Stomach smooth muscle (tissue), 2 donors: ENCODE measurements at regions not wholly inside any gene's neighbourhood (a gene's known extent, or its start where the extent isn't known, plus 50 kb on each side); places are given as distances from the start of the nearest gene placed in this dataset.

Source experiments
- H3K27ac ChIP-seq: one replicate; pipeline ENCODE4 v1.7.0; 2013; ENCODE audit warnings: mild to moderate bottlenecking, low read length, inconsistent platforms
- H3K27me3 ChIP-seq, 2 donors: one replicate each; pipeline ENCODE4 v1.7.0; 2013; ENCODE audit warnings: low read length in 2 of 2; ENCODE audit not compliant: insufficient read depth in 2 of 2, control insufficient read depth in 1 of 2
- H3K36me3 ChIP-seq, 2 donors: one replicate each; pipeline ENCODE4 v1.7.0; 2013; ENCODE audit warnings: low read length in 2 of 2; ENCODE audit not compliant: control insufficient read depth in 2 of 2, insufficient read depth in 2 of 2
- H3K4me1 ChIP-seq: one replicate; pipeline ENCODE4 v1.7.0; 2013; ENCODE audit warnings: low read length; ENCODE audit not compliant: control insufficient read depth, insufficient read depth
- H3K4me3 ChIP-seq, 2 donors: one replicate each; pipeline ENCODE4 v1.7.0; 2013; ENCODE audit warnings: low read length in 2 of 2
- H3K9ac ChIP-seq, 2 donors: one replicate each; pipeline ENCODE4 v1.7.0; 2013; ENCODE audit warnings: low read length in 2 of 2, mild to moderate bottlenecking in 1 of 2
- H3K9me3 ChIP-seq, 2 donors: one replicate each; pipeline ENCODE4 v1.7.0; 2013; ENCODE audit warnings: low read length in 2 of 2; ENCODE audit not compliant: control insufficient read depth in 2 of 2
- donor health status: healthy.
- donor health status: Pancreatic carcinoma.

DNA sequence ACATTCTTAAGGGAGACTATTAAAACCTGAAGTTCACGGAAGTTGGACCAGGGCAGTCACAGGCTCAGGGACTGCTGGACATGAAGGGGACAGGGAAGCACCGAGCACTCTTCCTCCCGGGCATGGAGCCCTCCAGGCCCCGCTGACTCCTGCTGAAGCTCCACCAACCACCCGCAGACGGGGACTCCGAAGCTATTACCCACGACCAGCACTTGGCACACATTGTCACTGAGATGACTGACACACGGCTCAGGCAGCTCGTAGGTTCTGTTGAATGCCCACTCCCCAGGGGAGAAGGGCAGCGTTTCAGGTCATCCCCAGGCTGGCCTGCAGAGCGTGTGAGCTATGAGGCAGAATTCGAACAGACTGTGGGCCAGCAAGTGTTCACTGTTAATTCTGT lies 234.8 kb downstream of the NDUFA10 start:
- Histone ChIP-seq H3K4me1 (peaks cover 5% of the 10 kb centered on the region), H3K27ac (no peak overlapping the region)

DNA sequence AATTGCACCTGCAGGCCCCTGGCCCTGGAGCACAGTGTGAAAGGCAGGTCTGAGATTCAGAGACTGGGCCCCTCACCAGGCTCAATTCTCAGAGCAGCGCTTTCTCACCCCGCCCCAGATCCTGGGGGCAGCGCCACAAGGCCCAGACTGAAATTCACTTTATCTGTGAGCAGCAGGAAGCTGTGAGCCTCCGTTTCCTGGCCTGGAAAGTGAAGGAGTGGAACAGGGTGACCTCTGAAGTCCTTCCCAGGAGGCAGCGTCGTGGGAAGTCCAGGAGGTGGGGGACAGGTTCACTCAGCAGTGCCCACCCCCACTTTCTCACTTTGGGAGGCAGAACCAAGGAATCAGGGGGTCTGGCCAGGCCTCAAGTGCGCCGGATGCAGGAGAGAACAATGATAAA lies 235.4 kb downstream of the NDUFA10 start:
- Histone ChIP-seq H3K27ac (no peak overlapping the region), H3K9me3 (peaks cover 0 to 6% of the 10 kb centered on the region in 2 donors), H3K36me3 (no peaks in the 10 kb centered on the region), H3K9ac (no peak overlapping the region), H3K27me3 (no peaks in the 10 kb centered on the region), H3K4me1 (peaks cover 5% of the 10 kb centered on the region), H3K4me3 (no peak overlapping the region)

More for the DNA sequence above, 234.8 kb downstream of the NDUFA10 start:
- H3K36me3 ChIP-seq, result no peaks in the 10 kb centered on the region
- H3K9me3 ChIP-seq, result peaks cover 0 to 6% of the 10 kb centered on the region in 2 donors
- H3K4me3 ChIP-seq, result no peak overlapping the region
- no peak overlapping the region for H3K9ac ChIP-seq
- H3K27me3 ChIP-seq, result no peaks in the 10 kb centered on the region

DNA sequence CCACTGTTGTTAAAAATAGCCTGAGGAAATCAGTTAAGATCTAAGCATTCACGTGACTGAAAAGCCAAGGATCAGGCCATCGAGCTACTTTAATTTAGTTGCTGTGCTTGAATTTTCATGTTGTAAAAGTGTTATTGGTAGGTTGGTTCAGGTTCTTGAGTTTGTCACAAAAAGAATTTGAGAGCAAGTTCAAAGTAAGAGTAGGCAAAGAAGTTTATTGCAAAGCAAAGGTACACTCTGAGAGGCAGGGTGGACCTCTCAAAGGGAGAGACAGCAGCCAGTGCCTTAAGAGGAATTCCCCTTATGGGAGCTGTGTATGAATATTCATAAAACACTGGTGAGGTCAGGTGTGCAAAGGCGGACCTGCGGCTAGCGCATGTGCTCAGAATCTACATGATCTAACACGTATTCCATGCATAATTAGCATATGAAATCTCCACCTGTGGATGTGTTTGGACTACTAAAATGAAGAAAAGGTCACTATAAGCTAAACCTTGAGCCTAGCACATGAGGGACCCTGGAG lies 236.5 kb downstream of the NDUFA10 start:
- peaks cover 0 to 6% of the 10 kb centered on the region in 2 donors for H3K9me3 ChIP-seq
- no peaks in the 10 kb centered on the region for H3K36me3 ChIP-seq
- H3K4me3 ChIP-seq, result no peak overlapping the region
- no peaks in the 10 kb centered on the region for H3K27me3 ChIP-seq
- H3K27ac ChIP-seq, result no peak overlapping the region
- H3K4me1 ChIP-seq, result peaks cover 5% of the 10 kb centered on the region
- no peak overlapping the region for H3K9ac ChIP-seq

DNA sequence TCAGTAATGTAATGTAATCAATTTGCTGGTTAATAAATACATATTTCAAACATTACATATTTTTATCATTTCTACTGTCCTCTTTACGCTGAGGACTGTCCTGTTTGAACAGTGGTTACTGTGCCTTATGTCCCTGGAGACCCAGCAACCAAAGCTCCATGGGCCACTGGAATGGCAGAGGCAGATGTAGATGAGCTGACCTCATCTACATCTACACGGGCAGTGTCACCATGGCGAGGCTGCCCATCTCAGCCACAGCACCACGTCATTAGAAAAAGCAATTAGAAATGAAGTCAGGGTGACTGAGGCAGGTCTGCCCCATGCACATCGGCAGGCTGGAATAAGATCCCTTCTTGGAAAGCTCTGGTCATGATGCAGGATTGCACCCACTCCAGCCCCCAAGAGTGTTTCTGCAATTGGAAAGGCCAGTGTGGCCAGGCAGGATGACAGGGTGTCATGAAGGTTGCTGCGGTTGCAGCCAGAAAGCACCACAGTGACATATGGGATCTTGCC lies 237.5 kb downstream of the NDUFA10 start:
- no peak overlapping the region for H3K27ac ChIP-seq
- no peaks in the 10 kb centered on the region for H3K27me3 ChIP-seq
- H3K4me3 ChIP-seq, result no peak overlapping the region
- no peaks in the 10 kb centered on the region for H3K36me3 ChIP-seq
- peaks cover 0 to 6% of the 10 kb centered on the region in 2 donors for H3K9me3 ChIP-seq
- no peak overlapping the region for H3K9ac ChIP-seq
- H3K4me1 ChIP-seq, result peaks cover 5% of the 10 kb centered on the region

DNA sequence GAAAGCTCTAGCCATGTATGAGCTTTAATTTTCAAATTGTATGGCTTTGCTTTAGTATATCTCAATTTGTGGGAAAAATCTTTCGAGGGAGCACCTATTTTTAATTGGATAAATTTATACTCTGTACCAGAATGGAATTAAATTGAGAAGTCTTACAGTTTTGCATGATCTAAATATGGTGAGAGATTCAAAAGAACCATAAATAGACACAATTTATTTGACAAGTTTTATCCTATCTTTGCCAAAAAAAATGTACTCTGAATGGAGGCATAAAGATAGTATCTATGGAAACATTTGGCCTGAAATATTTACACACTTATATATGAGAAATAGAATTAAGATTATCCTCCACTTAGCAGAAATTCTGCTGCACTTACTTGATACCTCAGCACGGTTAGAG lies 238.4 kb downstream of the NDUFA10 start:
- no peak overlapping the region for H3K4me3 ChIP-seq
- no peak overlapping the region for H3K27ac ChIP-seq
- no peaks in the 10 kb centered on the region for H3K36me3 ChIP-seq
- peaks cover 3% of the 10 kb centered on the region for H3K4me1 ChIP-seq
- peaks cover 0 to 6% of the 10 kb centered on the region in 2 donors for H3K9me3 ChIP-seq
- no peak overlapping the region for H3K9ac ChIP-seq
- no peaks in the 10 kb centered on the region for H3K27me3 ChIP-seq

DNA sequence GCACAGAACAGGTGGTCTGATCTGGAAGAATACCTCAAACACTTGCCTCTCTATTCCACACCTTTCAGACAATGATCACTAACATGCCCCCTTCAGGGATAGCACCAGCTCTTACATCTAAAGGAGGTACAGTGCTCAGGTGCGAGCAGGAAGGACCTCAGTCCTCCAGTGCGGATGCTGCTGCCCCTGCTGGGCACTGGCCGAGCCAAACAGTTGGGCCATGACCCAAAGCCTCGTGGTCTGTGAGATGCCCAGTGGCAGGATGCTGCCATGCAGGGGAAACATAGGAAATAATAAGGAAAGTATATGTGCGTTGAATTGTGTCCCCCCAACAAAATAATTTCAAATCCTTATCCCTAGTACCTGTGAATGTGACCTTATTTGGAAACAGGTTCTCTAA lies 243.7 kb downstream of the NDUFA10 start:
- Histone ChIP-seq H3K4me1 (no peaks in the 10 kb centered on the region), H3K36me3 (no peaks in the 10 kb centered on the region), H3K4me3 (no peak overlapping the region), H3K27me3 (peaks cover 0 to 2% of the 10 kb centered on the region in 2 donors), H3K9ac (no peak overlapping the region), H3K27ac (no peak overlapping the region), H3K9me3 (peaks cover 0 to 6% of the 10 kb centered on the region in 2 donors)

DNA sequence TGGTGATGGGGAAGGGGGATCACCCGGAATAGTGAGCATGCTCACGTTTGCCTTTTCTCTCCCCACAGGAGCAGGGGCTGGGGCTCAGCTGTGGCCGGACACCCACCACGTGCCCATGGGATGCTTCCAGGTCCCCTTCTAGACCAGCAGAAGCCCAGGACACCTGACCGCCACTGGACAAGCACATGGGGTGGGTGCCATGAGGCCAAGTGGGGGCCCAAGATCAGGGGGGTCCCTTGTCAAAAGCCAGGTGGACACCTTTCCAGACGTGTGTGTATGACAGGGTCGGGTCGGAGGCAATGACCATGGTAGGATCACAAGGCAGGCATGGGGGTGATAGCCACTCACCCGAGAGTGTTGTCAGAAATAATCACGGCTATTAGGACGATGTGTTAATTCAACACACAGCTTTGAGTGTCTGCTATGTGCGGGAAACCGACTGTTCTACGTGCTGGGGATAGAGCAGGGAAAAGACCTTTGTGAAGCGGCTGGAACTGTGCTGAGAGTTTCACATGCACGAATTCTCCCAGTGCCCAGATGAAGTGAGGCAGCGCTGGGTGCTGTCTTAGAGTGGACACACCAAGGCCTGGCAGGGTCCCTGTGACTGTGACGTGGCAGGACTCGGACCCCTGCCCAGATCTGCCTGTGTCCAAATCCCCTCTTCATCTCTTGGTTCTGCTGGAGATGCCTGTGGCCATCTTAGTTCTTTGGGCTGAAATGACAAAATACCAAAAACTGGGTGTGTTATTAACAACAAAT lies 244.7 kb downstream of the NDUFA10 start:
- Histone ChIP-seq H3K4me3 (no peak overlapping the region), H3K4me1 (no peaks in the 10 kb centered on the region), H3K9ac (no peak overlapping the region), H3K27me3 (peaks cover 0 to 2% of the 10 kb centered on the region in 2 donors), H3K36me3 (no peaks in the 10 kb centered on the region), H3K27ac (no peak overlapping the region), H3K9me3 (no peaks in the 10 kb centered on the region)

DNA sequence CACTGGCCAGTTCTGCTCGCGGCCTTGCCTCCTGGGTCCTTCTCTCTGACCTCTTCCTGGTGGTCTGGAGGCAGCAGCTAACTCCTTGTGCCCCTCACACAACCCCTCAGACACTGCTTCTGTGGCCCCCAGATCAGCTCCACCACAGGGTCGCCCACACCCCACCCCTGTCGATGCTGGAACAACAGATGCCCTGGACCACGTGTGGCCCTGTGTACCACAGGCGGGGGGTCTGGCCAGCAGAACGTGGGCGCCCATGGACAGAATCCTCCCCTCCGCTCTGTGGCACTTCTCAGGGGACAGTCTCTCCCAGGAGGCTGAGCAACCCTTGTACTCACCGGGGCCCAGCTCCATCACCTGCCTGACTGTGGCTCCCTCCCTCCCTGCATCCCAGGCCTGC lies 245.6 kb downstream of the NDUFA10 start:
- Histone ChIP-seq H3K4me3 (no peak overlapping the region), H3K9me3 (no peaks in the 10 kb centered on the region), H3K27ac (no peak overlapping the region), H3K4me1 (no peaks in the 10 kb centered on the region), H3K36me3 (no peaks in the 10 kb centered on the region), H3K9ac (no peak overlapping the region), H3K27me3 (peaks cover 0 to 3% of the 10 kb centered on the region in 2 donors)

DNA sequence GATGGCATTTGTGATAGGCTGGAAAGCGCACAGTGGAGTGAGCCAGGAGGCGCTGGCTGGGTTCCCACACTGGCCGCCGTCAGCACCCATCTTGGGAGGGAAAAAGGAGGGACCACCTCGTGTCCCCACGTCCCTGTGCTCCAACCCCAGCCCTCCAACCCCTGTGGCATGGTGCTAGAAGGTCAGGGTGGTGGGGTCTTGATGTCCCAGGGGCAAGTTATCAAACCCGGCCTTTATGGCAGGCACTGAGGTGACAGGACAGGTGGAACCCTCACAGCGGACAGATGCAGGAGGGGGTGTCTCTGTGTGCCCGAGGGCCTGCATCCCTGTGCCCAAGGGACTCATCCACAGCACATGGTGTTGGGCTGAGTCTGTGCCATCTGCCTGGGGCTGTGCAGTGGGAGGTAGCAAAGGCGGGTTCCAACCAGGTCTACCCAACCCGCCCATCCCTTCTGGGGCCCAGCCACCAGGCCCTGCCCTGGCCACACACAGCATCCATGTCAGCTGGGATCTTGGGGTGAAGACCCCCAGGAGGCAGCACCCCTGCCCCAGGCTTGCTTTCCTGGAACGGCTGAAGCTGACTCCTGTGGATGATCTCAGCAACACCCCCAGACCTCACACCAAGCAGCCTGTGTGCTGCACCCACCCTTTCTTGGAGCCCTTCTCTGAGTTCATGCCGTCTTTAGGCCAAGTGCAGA lies 246.1 kb downstream of the NDUFA10 start:
- Histone ChIP-seq H3K4me1 (no peaks in the 10 kb centered on the region), H3K27ac (no peak overlapping the region), H3K27me3 (peaks cover 0 to 3% of the 10 kb centered on the region in 2 donors), H3K36me3 (no peaks in the 10 kb centered on the region), H3K9ac (no peak overlapping the region), H3K9me3 (no peaks in the 10 kb centered on the region), H3K4me3 (no peak overlapping the region)

DNA sequence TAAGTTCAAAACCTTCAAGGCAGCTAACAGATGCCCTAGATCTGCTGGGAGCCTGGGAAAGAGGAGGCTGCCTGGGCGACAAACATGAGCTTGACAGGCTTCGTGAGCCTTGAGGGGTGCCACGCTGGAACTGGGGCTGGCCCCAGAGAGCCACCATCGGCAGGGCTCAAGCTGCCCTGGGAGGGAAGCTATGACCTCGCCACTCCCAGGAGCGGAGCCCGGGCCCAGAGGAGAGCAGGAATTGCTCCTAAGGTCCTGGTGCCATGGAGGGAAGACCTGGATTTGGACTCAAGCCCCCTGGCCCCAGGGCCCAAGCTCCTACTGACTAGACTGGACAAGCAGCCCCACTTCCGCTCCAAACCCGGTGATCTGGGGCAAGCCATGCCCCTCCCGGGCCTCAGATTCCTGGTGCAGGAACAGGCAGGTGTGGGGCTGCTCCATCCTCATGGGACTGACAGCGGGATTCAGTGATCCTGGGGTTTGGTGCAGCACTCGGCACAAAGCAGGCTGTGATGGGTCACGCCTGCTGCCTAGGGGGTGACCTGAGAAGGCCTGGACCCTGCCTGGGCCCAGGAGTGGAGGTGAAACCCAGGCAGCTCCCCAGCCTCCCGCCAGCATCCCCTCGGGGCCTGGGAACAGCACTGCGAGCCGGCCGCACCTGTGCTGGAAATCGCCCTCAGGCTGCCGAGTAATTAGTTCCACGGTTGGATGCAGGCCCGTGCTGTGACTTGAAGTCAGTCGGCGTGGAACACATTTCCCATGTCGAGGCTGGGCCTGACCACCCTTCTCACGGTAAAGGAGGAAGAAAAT lies 246.9 kb downstream of the NDUFA10 start:
- H3K9me3 ChIP-seq, result no peaks in the 10 kb centered on the region
- H3K27me3 ChIP-seq, result peaks cover 0 to 3% of the 10 kb centered on the region in 2 donors
- no peak overlapping the region for H3K9ac ChIP-seq
- no peak overlapping the region for H3K4me3 ChIP-seq
- no peak overlapping the region for H3K27ac ChIP-seq
- H3K36me3 ChIP-seq, result no peaks in the 10 kb centered on the region
- H3K4me1 ChIP-seq, result no peaks in the 10 kb centered on the region
